Cerebellar nuclear complex (tissue), 1 donor: ENCODE measurements at regions not wholly inside any gene's neighbourhood (a gene's known extent, or its start where the extent isn't known, plus 50 kb on each side); places are given as distances from the start of the nearest gene placed in this dataset.

Experiments used
- DNase-seq, 2 experiments: peaks; one replicate each; lab custom pipeline; 2025; lab: John Stamatoyannopoulos, UW

GRCh38 chr5:173463207-173463606 lies 135.0 kb upstream of the STC2 start:
- DNase-seq, result no peak

- no peak for DNase-seq
Observed at GRCh38 chr5:173458828-173459609, 130.8 kb upstream of the STC2 start.

GRCh38 chr5:173457482-173457881 lies 129.3 kb upstream of the STC2 start:
- no peak for DNase-seq

- DNase-seq, result no peak
Observed at GRCh38 chr5:173456751-173457171, 128.5 kb upstream of the STC2 start.

- DNase-seq, result no peak
Observed at GRCh38 chr5:173456181-173456580, 128.0 kb upstream of the STC2 start.

- no peak for DNase-seq
Observed at GRCh38 chr5:173455599-173455957, 127.4 kb upstream of the STC2 start.

- DNase-seq, result no peak
Observed at GRCh38 chr5:173454736-173455598, 126.8 kb upstream of the STC2 start.

GRCh38 chr5:173454361-173454735 lies 126.1 kb upstream of the STC2 start:
- DNase-seq, result no peak

GRCh38 chr5:173453167-173453566 lies 125.0 kb upstream of the STC2 start:
- no peak for DNase-seq

- DNase-seq, result no peak
Observed at GRCh38 chr5:173452119-173452905, 124.1 kb upstream of the STC2 start.

- DNase-seq, result no peak
Observed at GRCh38 chr5:173451651-173452050, 123.4 kb upstream of the STC2 start.

- DNase-seq, result no peak
Observed at GRCh38 chr5:173451031-173451430, 122.8 kb upstream of the STC2 start.

- DNase-seq, result no peak
Observed at GRCh38 chr5:173450188-173450587, 122.0 kb upstream of the STC2 start.

- DNase-seq, result no peak
Observed at GRCh38 chr5:173448856-173449255, 120.6 kb upstream of the STC2 start.

GRCh38 chr5:173443971-173444370 lies 115.8 kb upstream of the STC2 start:
- DNase-seq, result no peak

GRCh38 chr5:173441053-173441628 lies 112.9 kb upstream of the STC2 start:
- DNase-seq, result no peak

GRCh38 chr5:173438951-173439350 lies 110.7 kb upstream of the STC2 start:
- DNase-seq, result no peak

- no peak for DNase-seq
Observed at GRCh38 chr5:173435447-173435846, 107.2 kb upstream of the STC2 start.

GRCh38 chr5:173434270-173434669 lies 106.1 kb upstream of the STC2 start:
- no peak for DNase-seq

- DNase-seq, result no peak
Observed at GRCh38 chr5:173430394-173430793, 102.2 kb upstream of the STC2 start.

GRCh38 chr5:173429489-173430150 lies 101.4 kb upstream of the STC2 start:
- no peak for DNase-seq
